ENCODE measurements at regions not wholly inside any gene's neighbourhood (a gene's known extent, or its start where the extent isn't known, plus 50 kb on each side); places are given as distances from the start of the nearest gene placed in this dataset.
"Not testable (repeated sequence)": the region's sequence is repeated elsewhere in the genome, so short reads cannot be mapped to it uniquely, and the experiment has no call there.

DNA sequence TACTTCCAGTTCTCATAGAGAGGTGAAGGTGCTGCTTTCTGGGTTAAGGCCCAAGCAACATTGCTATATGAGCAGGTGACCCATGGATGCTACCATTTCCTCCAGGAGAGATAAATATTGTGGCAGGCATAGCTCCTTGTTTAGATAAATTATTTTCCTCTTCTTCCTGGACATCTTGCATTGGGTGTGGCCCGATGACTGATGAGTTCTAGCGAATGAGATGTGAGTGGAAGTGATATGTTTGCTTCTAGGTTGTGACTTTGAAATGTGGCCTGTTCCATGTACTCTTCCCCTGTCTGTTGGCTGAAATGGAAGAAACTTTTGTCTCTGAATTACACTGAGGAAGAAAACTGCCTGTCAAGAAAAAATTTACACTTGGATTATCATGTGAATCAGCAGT, 101.7 kb upstream of the FMN2 start:
- no peaks in the 10 kb centered on the region for H3K36me3 ChIP-seq (replicated peaks in 1 of 2; ENCODE audit: control insufficient read depth in 1 of 2, insufficient read depth in 2 of 2, low read length in 2 of 2)
- Mint-ChIP-seq H3K4me3 (no peak overlapping the region), H3K36me3 (no peaks in the 10 kb centered on the region), H3K27me3 (ENCODE audit: low read depth in 3 of 3) (peaks cover 11 to 28% (median 11%) of the 10 kb centered on the region in 3 donors), H3K9me3 (peaks cover 0 to 11% (median 7%) of the 10 kb centered on the region in 7 donors), H3K27ac (no peak overlapping the region), H3K4me1 (no peaks in the 10 kb centered on the region)
- TF ChIP-seq, protein P1, sequence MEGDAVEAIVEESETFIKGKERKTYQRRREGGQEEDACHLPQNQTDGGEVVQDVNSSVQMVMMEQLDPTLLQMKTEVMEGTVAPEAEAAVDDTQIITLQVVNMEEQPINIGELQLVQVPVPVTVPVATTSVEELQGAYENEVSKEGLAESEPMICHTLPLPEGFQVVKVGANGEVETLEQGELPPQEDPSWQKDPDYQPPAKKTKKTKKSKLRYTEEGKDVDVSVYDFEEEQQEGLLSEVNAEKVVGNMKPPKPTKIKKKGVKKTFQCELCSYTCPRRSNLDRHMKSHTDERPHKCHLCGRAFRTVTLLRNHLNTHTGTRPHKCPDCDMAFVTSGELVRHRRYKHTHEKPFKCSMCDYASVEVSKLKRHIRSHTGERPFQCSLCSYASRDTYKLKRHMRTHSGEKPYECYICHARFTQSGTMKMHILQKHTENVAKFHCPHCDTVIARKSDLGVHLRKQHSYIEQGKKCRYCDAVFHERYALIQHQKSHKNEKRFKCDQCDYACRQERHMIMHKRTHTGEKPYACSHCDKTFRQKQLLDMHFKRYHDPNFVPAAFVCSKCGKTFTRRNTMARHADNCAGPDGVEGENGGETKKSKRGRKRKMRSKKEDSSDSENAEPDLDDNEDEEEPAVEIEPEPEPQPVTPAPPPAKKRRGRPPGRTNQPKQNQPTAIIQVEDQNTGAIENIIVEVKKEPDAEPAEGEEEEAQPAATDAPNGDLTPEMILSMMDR (IDR thresholded peaks at IDR 0.05), result no peak
- intact Hi-C loops (cut with micrococcal nuclease), result no loop called here
- peaks cover 9 to 11% of the 10 kb centered on the region in 2 donors for H3K27me3 ChIP-seq (ENCODE audit: control insufficient read depth in 2 of 2, insufficient read depth in 2 of 2, low read length in 2 of 2)
- H4K20me1 ChIP-seq (ENCODE audit: insufficient read depth, low read length), result no peaks in the 10 kb centered on the region
- no peak overlapping the region for H3K9ac ChIP-seq (ENCODE audit: insufficient read depth, low read length, poor library complexity, severe bottlenecking)
- no peak for DNase-seq
- peaks cover 8 to 12% of the 10 kb centered on the region in 2 donors for H3K9me3 ChIP-seq (replicated peaks in 1 of 2; ENCODE audit: control insufficient read depth in 1 of 2, insufficient read depth in 1 of 2, low read length in 2 of 2)
- no peak overlapping the region for H3K4me2 ChIP-seq (replicated peaks; ENCODE audit: extremely low read depth, low read length, poor library complexity, severe bottlenecking)
- H2AFZ ChIP-seq (ENCODE audit: insufficient read depth, low read depth, low read length, poor library complexity, severe bottlenecking), result no peak overlapping the region
- WGBS (ENCODE audit: insufficient coverage), result no CpG with 5 or more reads among the region's 2 CpGs
- no peak overlapping the region for H3K4me3 ChIP-seq (replicated peaks in 1 of 3; ENCODE audit: low read depth in 2 of 3, low read length in 3 of 3)
- no peak overlapping the region for H3K27ac ChIP-seq (ENCODE audit: low read depth in 1 of 2, low read length in 2 of 2)
- H3K79me2 ChIP-seq (ENCODE audit: insufficient read depth, low read length), result no peaks in the 10 kb centered on the region
- no peaks in the 10 kb centered on the region for H3K4me1 ChIP-seq (ENCODE audit: control insufficient read depth in 1 of 2, insufficient read depth in 2 of 2, low read length in 2 of 2)

DNA sequence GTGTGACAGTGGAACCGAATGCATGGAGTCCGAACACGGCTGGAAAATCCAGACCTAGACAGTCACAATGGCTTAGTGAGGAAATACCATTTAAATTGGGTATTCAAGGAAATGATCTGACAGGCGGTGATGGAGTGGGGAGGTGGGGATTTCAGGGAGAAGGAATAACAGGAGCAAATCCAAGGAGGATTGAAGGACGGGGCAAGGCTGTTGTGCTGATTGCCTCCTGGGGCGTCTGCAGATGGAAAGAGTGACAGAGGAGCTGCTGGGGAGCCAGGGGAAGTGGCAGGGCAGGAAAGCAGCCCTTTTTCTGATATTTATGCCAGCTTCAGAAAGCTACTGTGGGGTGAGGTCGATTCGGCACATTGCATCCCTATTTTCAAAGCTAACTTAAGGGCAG, 99.1 kb upstream of the FMN2 start:
- H3K36me3 Mint-ChIP-seq; H3K4me3 ChIP-seq (replicated peaks in 1 of 3; ENCODE audit: low read depth in 2 of 3, low read length in 3 of 3); intact Hi-C loops (cut with micrococcal nuclease); H3K9me3 Mint-ChIP-seq; H2AFZ ChIP-seq (ENCODE audit: insufficient read depth, low read depth, low read length, poor library complexity, severe bottlenecking); H3K4me3 Mint-ChIP-seq; H3K79me2 ChIP-seq (ENCODE audit: insufficient read depth, low read length); H3K9ac ChIP-seq (ENCODE audit: insufficient read depth, low read length, poor library complexity, severe bottlenecking); H3K27ac ChIP-seq (ENCODE audit: low read depth in 1 of 2, low read length in 2 of 2); H3K4me1 Mint-ChIP-seq; DNase-seq; H4K20me1 ChIP-seq (ENCODE audit: insufficient read depth, low read length); H3K9me3 ChIP-seq (replicated peaks in 1 of 2; ENCODE audit: control insufficient read depth in 1 of 2, insufficient read depth in 1 of 2, low read length in 2 of 2); H3K36me3 ChIP-seq (replicated peaks in 1 of 2; ENCODE audit: control insufficient read depth in 1 of 2, insufficient read depth in 2 of 2, low read length in 2 of 2); H3K4me2 ChIP-seq (replicated peaks; ENCODE audit: extremely low read depth, low read length, poor library complexity, severe bottlenecking); H3K4me1 ChIP-seq (ENCODE audit: control insufficient read depth in 1 of 2, insufficient read depth in 2 of 2, low read length in 2 of 2): not testable (repeated sequence)
- 69% methylated on average over 4 of the region's 8 CpGs for WGBS (ENCODE audit: insufficient coverage)
- Mint-ChIP-seq H3K27ac (peak overlapping the region in 1 of 7 donors; percentile 39), H3K27me3 (ENCODE audit: low read depth in 3 of 3) (peaks cover 31 to 52% (median 32%) of the 10 kb centered on the region in 3 donors)
- H3K27me3 ChIP-seq (ENCODE audit: control insufficient read depth in 2 of 2, insufficient read depth in 2 of 2, low read length in 2 of 2), result peaks cover 33 to 35% of the 10 kb centered on the region in 2 donors

All from CD14-positive monocyte (primary cell).